Ureter (tissue), 1 donor: ENCODE measurements at regions not wholly inside any gene's neighbourhood (a gene's known extent, or its start where the extent isn't known, plus 50 kb on each side); places are given as distances from the start of the nearest gene placed in this dataset.
A peak's percentile ranks its signal among the peaks of the same experiment; 100 is the strongest.

Experiments used
- DNase-seq: peaks from one replicate; pipeline ENCODE4 v3.0.0-alpha.2; 2020; ENCODE audit warnings: low spot score
- donor health status: DM: yes; HTN: yes; CAD: no.

GRCh38 chr22:46066691-46067090 lies 83.6 kb upstream of the PPARA start:
- no peak for DNase-seq

- no peak for DNase-seq
These were observed 82.9 kb upstream of the PPARA start for GRCh38 chr22:46067159-46068111.

GRCh38 chr22:46068181-46068592 lies 82.1 kb upstream of the PPARA start:
- DNase-seq = no peak

GRCh38 chr22:46068593-46069491 lies 81.5 kb upstream of the PPARA start:
- DNase-seq = no peak

GRCh38 chr22:46069521-46070214 lies 80.7 kb upstream of the PPARA start:
- peak; percentile 95 for DNase-seq

DNA sequence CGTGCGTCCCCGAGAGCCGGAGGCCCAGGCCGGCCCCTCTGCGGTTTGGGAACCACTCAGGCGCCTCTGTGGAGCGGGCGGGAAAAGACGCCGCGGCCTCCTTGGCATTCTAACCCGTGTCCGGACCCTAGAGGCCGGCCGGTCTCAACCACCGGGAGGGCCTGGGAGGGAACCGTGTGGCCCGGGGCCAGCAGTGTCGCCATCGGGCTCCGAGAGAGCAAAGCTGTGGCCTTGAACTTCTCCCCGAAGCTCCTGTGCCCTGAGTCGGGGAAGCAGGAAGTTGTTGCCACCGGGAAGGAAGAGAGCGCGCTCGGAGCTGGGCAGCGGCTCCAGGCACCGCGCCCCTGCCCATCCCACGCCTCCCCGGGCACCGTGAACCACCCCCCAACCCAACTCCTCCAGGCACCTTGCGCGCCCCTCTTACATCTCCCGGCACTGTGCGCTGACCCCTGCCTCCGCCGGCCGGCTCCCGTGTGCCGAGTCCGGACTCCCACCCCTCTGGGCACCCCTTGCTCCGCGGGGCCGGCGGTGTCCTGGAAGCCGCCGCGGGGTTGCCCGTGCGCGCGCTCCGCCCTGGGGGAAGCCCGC lies 80.0 kb upstream of the PPARA start:
- DNase-seq = peak; percentile 81

DNA sequence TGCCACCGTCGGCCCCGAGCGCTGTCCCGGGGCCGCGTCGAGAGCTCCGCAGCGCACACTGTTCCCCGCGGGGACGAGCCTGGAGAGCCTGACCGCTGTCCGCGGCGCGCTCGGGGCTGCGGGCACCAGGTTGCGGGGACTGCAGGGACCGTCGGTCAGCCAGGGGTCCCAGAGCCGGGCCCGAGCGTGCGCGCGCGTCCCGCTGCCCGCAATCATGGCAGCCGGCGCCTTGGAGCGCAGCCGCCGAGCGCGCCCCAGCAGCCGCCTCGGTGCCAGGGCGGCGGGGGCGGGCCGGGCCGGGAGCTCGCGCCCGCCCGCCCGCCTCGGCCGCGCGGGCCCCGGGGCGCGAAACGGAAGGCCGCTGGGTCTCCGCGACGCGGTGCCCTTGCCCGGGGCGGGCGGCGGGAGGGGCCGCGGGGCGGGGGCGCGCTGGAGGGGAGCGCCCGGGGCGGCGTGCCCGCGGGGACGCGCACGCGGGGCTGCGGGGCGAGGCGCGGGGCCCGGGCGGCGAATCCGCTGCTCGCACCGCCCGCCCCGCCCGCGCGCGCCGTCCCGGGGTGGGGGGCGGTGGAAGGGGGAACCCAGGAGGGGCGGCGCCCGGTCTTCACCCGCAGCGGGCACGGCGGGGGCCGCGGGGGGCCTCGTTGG lies 79.4 kb upstream of the PPARA start:
- no peak for DNase-seq

GRCh38 chr22:46071451-46072109 lies 78.7 kb upstream of the PPARA start:
- peak; percentile 95 for DNase-seq

GRCh38 chr22:46072110-46072881 lies 78.0 kb upstream of the PPARA start:
- DNase-seq = no peak

DNA sequence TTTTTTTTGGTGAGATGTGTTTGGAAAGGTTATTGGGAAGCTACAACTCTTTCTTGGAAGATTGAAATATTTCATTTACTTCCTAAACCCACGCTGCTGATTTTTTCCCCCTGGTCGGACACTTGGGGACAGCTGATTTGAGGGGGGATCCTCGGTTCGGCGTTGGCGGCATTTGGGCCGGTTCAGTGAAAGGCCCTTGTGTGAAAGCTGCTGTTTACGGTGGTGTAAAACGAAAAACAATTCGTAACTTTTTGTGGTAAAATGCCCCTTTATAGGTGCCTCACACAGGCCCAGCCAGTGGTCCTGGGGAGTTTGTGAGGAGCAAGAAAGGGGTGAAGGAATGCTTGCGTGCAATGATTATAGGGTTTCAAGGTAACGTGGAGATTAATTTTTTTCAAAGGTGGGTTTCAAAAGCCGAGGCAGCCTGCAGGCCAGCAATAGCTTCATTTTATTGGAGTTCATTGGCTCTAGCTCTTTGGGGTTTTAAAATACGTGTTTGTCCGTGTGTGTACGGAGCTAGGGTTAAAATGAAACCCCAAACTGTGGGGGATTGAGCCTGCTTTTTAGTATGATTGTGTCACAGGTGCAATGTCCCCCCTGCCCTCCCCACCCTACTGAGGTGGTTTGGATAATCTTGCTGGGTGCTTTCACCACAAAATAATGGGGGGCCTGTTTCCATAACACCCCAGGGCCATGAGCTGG lies 77.2 kb upstream of the PPARA start:
- DNase-seq = no peak

DNA sequence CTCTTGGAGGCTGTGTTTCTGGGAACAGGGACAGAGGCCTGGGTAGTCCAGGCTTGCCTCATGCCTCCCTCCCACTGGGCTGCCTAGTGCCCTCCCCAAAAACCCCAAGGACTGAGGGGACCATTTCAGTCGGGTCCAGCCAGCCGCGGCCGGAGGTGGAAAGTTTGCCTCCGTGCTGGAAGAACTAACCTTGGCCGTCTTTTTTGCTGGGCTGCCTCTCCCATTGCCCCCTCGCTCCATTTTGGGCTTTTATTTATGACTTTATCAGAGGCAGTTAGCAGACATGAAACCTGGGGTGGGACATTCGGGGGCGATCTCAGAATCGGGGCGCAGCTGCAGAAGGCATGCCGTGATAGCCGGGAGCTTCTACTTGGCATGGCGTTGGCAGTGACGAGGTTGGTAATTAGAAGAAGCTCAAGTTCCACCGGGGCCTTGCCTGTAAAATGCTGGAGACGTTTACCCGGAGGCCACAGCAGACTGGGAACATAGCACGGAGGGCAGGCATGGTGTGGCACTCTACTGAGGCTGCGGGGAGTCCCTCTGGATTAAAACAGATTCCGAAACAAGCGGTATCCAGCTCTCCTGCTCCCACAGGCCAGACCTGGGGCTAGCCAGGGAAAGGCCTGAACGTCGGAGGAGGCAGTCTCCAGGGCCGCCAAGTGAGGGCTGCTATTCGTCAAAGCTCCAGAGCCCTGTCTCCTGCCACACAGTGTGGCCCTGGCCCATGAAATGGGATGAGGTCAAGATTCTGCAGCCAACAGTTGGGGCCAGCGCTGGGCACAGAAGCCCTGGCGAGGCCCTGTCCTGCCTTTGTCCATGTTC lies 76.4 kb upstream of the PPARA start:
- no peak for DNase-seq

DNA sequence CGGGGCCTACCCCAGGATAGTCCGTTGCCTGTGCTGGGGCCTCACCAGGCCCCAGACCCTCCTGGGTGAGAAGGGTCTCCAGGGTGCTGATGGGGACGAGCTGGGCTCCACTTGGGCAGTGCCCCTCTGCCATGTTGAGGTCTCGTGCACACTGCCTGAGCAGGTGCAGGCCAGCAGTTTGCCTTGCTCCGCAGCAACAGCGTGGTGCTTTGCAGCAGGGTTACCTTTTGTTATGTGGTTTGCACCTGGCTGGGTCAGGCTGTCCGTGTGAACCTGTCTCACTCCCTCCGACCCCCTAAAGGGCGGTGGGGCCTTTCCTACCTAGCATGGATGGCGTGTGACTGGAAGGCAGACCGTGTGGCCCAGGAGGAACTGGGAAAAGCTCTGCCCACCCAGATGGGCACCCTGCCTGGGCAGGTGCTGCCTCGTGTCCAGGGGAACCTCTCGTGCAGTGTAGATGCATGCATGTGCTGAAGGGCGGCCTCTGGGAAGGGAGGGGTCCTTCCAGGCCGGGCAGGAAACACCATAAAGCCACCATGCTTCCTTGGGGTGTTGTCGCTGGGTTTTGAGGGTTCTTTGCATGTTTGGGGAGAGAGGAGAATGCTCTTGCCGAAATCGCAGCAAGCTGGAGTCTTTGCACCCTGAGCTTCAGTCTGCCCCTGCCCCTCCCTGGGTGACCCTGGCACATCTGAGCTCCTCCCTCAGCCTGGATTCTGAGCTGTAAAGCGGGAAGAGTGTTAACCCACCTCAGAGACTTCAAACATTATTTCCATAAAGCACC lies 75.4 kb upstream of the PPARA start:
- DNase-seq = no peak

DNA sequence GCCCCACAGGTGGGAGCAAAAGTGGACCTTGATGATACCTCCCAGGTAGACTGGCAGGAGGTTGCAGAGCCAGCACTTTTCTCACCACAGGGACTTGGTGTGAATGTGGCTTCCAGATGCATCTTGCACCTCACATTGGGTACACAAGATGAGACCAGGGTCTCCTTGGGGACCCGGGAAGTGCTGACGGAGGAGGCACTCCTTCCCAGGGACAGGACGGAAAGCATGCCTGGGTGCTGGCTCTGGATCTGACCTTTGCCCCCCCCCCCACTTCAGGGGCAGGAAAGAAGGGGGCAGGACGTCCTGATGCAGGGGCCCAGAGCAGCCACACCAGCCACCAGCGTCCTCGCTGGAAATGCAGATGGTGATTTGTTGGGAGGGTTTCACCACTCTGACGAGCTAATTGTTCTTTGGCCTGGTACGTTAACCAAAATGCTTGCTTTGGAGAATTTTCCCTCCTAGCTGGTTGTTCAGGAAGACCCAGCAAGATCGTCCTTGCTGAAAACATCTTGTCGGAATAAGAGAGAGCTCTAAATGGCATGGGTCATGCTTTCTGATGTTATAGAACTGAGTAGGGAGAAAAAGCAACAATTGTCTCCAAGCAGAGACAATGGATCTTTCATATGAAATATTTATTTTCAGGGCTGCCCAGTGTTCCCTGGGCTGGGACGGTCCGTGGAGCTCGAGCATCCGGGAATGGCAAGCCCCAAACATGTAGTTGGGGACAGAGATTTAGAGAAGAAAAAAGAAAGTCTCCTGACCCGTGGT lies 74.4 kb upstream of the PPARA start:
- no peak for DNase-seq

- no peak for DNase-seq
These were observed 73.5 kb upstream of the PPARA start for GRCh38 chr22:46076651-46077339.

DNA sequence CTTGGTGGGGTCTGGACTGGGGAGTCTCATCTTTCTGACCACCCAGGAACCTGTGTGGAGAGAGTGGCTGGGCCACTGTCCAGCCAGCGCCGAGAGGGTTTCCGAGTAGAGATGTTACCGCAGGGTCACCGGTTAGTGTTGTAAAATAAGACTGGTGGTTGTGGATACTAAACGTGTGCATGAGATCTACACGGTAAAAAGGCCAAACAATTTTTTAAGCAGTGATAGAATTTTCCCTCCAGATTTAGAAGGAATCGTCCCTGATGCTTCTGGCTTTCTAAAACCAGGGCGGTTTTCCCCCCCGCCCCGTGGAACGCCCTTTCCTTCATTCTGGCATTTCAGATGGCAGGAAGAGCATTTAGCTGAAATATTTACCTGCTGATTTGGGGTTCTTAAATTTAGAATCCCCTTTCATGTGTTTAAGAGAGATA lies 72.6 kb upstream of the PPARA start:
- DNase-seq = no peak
